ENCODE measurements at regions not wholly inside any gene's neighbourhood (a gene's known extent, or its start where the extent isn't known, plus 50 kb on each side); places are given as distances from the start of the nearest gene placed in this dataset.

DNA sequence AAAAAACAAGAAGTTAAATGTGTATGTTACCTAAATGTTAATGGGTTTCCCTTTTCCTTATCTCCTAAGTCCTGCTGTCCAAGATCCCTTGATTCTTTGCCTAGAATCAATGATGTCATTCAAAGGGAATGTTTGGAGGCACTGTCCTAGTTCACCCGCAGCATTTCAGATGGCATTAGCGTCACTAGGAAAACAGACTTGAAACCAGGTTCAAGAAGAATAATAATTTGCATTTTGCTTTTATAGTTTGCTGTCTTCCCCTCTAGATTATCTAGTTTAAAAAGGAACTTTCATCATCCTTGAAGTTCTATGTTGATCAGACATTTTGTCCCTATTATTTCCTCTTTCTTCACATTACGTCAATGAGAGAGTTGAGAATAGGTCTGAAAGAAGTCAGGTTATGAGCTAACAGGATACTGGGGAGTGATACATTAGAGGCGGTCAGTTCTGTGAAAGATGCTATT is 234.1 kb upstream of the PGRMC2 start (continued):
- TF ChIP-seq PTTG1 (tag; IDR thresholded peaks at IDR 0.05; ENCODE audit: low read depth) (no peak), ZFX (CRISPR knock-in tag; IDR thresholded peaks at IDR 0.05) (no peak), GATA2 (CRISPR knock-in tag; IDR thresholded peaks at IDR 0.05) (no peak), ZFP30 (CRISPR knock-in tag; IDR thresholded peaks at IDR 0.05; ENCODE audit: borderline replicate concordance) (no peak), STAG1 (CRISPR knock-in tag; IDR thresholded peaks at IDR 0.05; ENCODE audit: borderline replicate concordance) (no peak), PHF20 (IDR thresholded peaks at IDR 0.05; ENCODE audit: partially characterized antibody) (no peak), TEAD1 (CRISPR knock-in tag; IDR thresholded peaks at IDR 0.05) (peak; percentile 48 to 58; a peak in 2 of 4 replicates), SMARCA4 (IDR thresholded peaks at IDR 0.05) (peak; percentile 72; the same call in 1 of the 2 replicates), ZNF316 (IDR thresholded peaks at IDR 0.05) (no peak), ZNF3 (CRISPR knock-in tag; IDR thresholded peaks at IDR 0.05) (no peak)
- TF ChIP-seq, protein P1, sequence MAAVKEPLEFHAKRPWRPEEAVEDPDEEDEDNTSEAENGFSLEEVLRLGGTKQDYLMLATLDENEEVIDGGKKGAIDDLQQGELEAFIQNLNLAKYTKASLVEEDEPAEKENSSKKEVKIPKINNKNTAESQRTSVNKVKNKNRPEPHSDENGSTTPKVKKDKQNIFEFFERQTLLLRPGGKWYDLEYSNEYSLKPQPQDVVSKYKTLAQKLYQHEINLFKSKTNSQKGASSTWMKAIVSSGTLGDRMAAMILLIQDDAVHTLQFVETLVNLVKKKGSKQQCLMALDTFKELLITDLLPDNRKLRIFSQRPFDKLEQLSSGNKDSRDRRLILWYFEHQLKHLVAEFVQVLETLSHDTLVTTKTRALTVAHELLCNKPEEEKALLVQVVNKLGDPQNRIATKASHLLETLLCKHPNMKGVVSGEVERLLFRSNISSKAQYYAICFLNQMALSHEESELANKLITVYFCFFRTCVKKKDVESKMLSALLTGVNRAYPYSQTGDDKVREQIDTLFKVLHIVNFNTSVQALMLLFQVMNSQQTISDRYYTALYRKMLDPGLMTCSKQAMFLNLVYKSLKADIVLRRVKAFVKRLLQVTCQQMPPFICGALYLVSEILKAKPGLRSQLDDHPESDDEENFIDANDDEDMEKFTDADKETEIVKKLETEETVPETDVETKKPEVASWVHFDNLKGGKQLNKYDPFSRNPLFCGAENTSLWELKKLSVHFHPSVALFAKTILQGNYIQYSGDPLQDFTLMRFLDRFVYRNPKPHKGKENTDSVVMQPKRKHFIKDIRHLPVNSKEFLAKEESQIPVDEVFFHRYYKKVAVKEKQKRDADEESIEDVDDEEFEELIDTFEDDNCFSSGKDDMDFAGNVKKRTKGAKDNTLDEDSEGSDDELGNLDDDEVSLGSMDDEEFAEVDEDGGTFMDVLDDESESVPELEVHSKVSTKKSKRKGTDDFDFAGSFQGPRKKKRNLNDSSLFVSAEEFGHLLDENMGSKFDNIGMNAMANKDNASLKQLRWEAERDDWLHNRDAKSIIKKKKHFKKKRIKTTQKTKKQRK (IDR thresholded peaks at IDR 0.05; ENCODE audit: borderline replicate concordance, low read depth, low read length): no peak
- TF ChIP-seq, protein P2, sequence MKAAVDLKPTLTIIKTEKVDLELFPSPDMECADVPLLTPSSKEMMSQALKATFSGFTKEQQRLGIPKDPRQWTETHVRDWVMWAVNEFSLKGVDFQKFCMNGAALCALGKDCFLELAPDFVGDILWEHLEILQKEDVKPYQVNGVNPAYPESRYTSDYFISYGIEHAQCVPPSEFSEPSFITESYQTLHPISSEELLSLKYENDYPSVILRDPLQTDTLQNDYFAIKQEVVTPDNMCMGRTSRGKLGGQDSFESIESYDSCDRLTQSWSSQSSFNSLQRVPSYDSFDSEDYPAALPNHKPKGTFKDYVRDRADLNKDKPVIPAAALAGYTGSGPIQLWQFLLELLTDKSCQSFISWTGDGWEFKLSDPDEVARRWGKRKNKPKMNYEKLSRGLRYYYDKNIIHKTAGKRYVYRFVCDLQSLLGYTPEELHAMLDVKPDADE (conservative IDR thresholded peaks at IDR 0.05; ENCODE audit: control insufficient read depth, low read depth, low read length): no peak
